HG02884 (cell line): ENCODE measurements at regions not wholly inside any gene's neighbourhood (a gene's known extent, or its start where the extent isn't known, plus 50 kb on each side); places are given as distances from the start of the nearest gene placed in this dataset.
"Not testable (repeated sequence)": the region's sequence is repeated elsewhere in the genome, so short reads cannot be mapped to it uniquely, and the experiment has no call there.

Source experiments
- ATAC-seq: cut with Tn5 transposase; IDR thresholded peaks from one replicate; pipeline ENCODE4 v1.9.1; 2021; ENCODE audit warnings: mild to moderate bottlenecking, moderate library complexity; ENCODE audit not compliant: unreplicated experiment

- ATAC-seq, result no peak
These were observed 159.9 kb downstream of the CYB561 start for GRCh38 chr17:63286254-63286653.

- not testable (repeated sequence) for ATAC-seq
These were observed 159.1 kb downstream of the CYB561 start for GRCh38 chr17:63287006-63287405.

- no peak for ATAC-seq
These were observed 156.2 kb downstream of the CYB561 start for GRCh38 chr17:63289931-63290330.

GRCh38 chr17:63290351-63290750, 155.8 kb downstream of the CYB561 start:
- ATAC-seq, result no peak

GRCh38 chr17:63290784-63291183, 155.3 kb downstream of the CYB561 start:
- ATAC-seq, result no peak

- no peak for ATAC-seq
These were observed 154.8 kb downstream of the CYB561 start for GRCh38 chr17:63291258-63291657.

GRCh38 chr17:63292421-63292820, 153.7 kb downstream of the CYB561 start:
- no peak for ATAC-seq

GRCh38 chr17:63293323-63294075, 152.6 kb downstream of the CYB561 start:
- ATAC-seq, result no peak

- ATAC-seq, result no peak
These were observed 151.3 kb downstream of the CYB561 start for GRCh38 chr17:63294776-63295175.

- ATAC-seq, result no peak
These were observed 150.8 kb downstream of the CYB561 start for GRCh38 chr17:63295288-63295687.

- no peak for ATAC-seq
These were observed 150.1 kb downstream of the CYB561 start for GRCh38 chr17:63295839-63296590.

- not testable (repeated sequence) for ATAC-seq
These were observed 147.2 kb downstream of the CYB561 start for GRCh38 chr17:63298916-63299315.

- no peak for ATAC-seq
These were observed 141.3 kb downstream of the CYB561 start for GRCh38 chr17:63304704-63305261.

- ATAC-seq, result no peak
These were observed 140.2 kb downstream of the CYB561 start for GRCh38 chr17:63305857-63306256.

- no peak for ATAC-seq
These were observed 139.3 kb downstream of the CYB561 start for GRCh38 chr17:63306855-63307254.

- no peak for ATAC-seq
These were observed 137.8 kb downstream of the CYB561 start for GRCh38 chr17:63308272-63308671.

GRCh38 chr17:63309021-63309420, 137.1 kb downstream of the CYB561 start:
- no peak for ATAC-seq

- ATAC-seq, result no peak
These were observed 134.6 kb downstream of the CYB561 start for GRCh38 chr17:63311416-63311937.

- ATAC-seq, result no peak
These were observed 131.3 kb downstream of the CYB561 start for GRCh38 chr17:63314761-63315160.

- ATAC-seq, result no peak
These were observed 130.0 kb downstream of the CYB561 start for GRCh38 chr17:63316100-63316499.

- ATAC-seq, result no peak
These were observed 128.8 kb downstream of the CYB561 start for GRCh38 chr17:63317166-63317840.
